PC-3 (cell line): ENCODE measurements at regions not wholly inside any gene's neighbourhood (a gene's known extent, or its start where the extent isn't known, plus 50 kb on each side); places are given as distances from the start of the nearest gene placed in this dataset.

Source experiments
- EZH2phosphoT487 ChIP-seq: fragments of 300-600 bp; sonication (generic); IDR thresholded peaks from 2 replicates; pipeline ENCODE4 v1.6.1; 2018; ENCODE audit warnings: mild to moderate bottlenecking, antibody characterized with exemption, low read length, borderline replicate concordance
- TF ChIP-seq, protein P1 (sequence below): fragments of 300-600 bp; sonication (generic); conservative IDR thresholded peaks from 2 replicates; pipeline ENCODE4 v1.5.1; 2017; ENCODE audit warnings: antibody characterized with exemption, low read depth, mild to moderate bottlenecking, low read length

DNA sequence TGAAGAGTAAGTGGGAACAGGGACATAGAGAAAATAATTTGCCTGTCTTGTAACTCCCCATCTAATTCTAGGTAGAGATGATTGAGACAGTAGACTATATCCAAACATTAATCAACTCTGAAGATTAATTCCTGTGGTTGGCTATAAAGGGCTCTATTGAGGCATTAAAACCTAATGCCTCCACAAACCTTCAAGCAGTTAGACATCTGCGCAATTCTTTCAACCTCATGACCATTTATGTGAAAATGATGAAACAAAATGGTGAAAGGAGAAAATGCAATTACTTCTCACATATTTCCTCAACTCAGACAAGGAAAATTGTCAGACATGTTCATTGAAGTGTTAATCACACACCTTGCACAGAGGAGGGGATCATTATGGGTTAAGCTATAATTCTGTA is 164.5 kb upstream of the MYT1L start:
- no peak for TF ChIP-seq EZH2phosphoT487
- TF ChIP-seq, protein P1, sequence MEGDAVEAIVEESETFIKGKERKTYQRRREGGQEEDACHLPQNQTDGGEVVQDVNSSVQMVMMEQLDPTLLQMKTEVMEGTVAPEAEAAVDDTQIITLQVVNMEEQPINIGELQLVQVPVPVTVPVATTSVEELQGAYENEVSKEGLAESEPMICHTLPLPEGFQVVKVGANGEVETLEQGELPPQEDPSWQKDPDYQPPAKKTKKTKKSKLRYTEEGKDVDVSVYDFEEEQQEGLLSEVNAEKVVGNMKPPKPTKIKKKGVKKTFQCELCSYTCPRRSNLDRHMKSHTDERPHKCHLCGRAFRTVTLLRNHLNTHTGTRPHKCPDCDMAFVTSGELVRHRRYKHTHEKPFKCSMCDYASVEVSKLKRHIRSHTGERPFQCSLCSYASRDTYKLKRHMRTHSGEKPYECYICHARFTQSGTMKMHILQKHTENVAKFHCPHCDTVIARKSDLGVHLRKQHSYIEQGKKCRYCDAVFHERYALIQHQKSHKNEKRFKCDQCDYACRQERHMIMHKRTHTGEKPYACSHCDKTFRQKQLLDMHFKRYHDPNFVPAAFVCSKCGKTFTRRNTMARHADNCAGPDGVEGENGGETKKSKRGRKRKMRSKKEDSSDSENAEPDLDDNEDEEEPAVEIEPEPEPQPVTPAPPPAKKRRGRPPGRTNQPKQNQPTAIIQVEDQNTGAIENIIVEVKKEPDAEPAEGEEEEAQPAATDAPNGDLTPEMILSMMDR: no peak
